Vagina (tissue), 2 donors: ENCODE measurements at regions not wholly inside any gene's neighbourhood (a gene's known extent, or its start where the extent isn't known, plus 50 kb on each side); places are given as distances from the start of the nearest gene placed in this dataset.

Experiments used
- POLR2A ChIP-seq, 2 donors: fragments of 450-650 bp; IDR thresholded peaks; one replicate each; pipeline ENCODE4 v1.6.1; 2017; ENCODE audit warnings: antibody characterized with exemption in 2 of 2, mild to moderate bottlenecking in 2 of 2, moderate library complexity in 2 of 2
- TF ChIP-seq, protein P1 (sequence below), 3 experiments: fragments of 450-650 bp in 2 of 3; fragments of 200-600 bp in 1 of 3; sonication (generic) in 1 of 3; IDR thresholded peaks; one replicate each; pipeline ENCODE4 v1.5.1; 2017 to 2019; ENCODE audit warnings: antibody characterized with exemption in 3 of 3, mild to moderate bottlenecking in 2 of 3, moderate library complexity in 2 of 3

DNA sequence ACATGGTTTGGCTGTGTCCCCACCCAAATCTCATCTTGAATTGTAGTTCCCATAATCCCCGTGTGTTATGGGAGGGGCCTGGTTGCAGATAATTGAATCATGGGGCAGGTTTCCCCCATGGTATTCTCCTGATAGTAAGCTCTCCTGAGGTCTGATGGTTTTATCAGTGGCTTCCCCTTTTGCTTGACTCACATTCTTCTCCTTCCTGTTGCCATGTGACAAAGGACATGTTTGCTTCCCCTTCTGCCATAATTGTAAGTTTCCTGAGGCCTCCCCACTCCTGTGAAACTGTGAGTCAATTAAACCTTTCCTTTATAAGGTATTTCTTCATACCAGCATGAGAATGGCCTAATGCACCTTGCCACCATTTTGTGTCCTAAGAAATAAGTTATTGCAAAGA lies 415.0 kb downstream of the COL11A1 start:
- TF ChIP-seq, protein P1, sequence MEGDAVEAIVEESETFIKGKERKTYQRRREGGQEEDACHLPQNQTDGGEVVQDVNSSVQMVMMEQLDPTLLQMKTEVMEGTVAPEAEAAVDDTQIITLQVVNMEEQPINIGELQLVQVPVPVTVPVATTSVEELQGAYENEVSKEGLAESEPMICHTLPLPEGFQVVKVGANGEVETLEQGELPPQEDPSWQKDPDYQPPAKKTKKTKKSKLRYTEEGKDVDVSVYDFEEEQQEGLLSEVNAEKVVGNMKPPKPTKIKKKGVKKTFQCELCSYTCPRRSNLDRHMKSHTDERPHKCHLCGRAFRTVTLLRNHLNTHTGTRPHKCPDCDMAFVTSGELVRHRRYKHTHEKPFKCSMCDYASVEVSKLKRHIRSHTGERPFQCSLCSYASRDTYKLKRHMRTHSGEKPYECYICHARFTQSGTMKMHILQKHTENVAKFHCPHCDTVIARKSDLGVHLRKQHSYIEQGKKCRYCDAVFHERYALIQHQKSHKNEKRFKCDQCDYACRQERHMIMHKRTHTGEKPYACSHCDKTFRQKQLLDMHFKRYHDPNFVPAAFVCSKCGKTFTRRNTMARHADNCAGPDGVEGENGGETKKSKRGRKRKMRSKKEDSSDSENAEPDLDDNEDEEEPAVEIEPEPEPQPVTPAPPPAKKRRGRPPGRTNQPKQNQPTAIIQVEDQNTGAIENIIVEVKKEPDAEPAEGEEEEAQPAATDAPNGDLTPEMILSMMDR (IDR thresholded peaks at IDR 0.05): no peak
- no peak for TF ChIP-seq POLR2A (IDR thresholded peaks at IDR 0.05)
